Hematopoietic multipotent progenitor cell (in vitro differentiated cells): ENCODE measurements at regions not wholly inside any gene's neighbourhood (a gene's known extent, or its start where the extent isn't known, plus 50 kb on each side); places are given as distances from the start of the nearest gene placed in this dataset.
A peak's percentile ranks its signal among the peaks of the same experiment; 100 is the strongest.

ENCODE experiments used
- DNase-seq, 3 donors: peaks; one replicate each; pipeline ENCODE4 v3.0.0-alpha.2; 2011 to 2015; ENCODE audit warnings: low read depth in 2 of 3, low spot score in 2 of 3

GRCh38 chr2:228658998-228659397 is 477.5 kb upstream of the SPHKAP start:
- no peak for DNase-seq

GRCh38 chr2:228657807-228658402 is 476.4 kb upstream of the SPHKAP start:
- DNase-seq, result peak in 2 of 3 donors; percentile 5 to 44

DNA sequence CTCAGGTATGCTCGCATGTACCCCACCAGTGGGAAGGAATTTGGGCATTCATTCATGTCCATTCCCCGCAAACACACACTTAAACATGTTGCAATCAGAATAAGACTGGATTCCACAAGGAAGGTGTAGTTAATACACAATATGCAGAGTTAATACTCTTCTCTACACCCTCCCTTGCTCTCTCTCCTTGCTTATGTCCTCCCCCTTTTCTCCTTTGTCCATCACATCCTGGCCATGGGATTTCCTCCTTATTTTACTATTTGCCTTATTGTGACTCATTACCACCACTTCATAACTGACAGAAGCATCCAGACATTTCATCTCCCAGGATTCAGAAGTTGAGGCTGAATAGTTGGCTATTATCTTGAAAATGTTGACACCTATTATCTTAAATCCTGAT is 473.8 kb upstream of the SPHKAP start:
- DNase-seq, result no peak

DNA sequence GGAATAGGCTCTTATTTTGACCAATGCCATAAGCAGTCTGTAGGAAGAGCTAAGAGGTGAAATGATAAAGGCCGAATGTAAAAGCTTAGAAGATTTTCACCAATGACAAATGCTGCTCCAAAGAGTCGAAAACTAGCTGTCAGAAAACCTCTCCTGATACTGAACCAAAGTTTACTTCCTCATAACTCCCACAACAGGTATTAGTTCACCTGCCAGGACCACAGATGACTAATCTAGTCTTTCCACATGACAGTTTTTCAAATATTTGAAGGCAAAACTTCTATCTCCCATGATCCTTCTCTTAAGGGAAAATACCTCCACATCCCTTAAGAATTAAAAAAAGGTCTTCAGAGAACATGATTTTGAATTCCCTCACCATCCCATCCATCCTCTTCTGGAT is 473.2 kb upstream of the SPHKAP start:
- no peak for DNase-seq

- DNase-seq, result no peak
Measured at GRCh38 chr2:228653884-228654283, 472.4 kb upstream of the SPHKAP start.

DNA sequence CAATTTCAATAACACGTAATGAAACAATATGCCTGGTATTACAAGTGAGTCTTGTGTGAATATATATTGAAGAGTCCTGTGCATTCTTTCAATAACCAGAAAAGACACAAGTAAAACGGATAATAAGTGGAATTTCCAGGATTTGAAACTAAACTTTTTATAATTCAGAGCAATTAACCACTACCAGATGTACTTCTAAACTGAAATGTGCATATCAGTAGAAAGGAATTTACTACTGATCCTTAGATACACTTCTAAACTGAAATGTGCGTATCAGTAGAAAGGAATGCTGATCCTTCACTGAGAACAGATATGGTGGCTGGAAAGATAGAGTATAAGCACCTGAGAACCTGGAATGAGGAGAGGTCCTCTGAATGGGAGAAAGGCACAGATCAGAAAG is 470.9 kb upstream of the SPHKAP start:
- no peak for DNase-seq

- no peak for DNase-seq
Measured at GRCh38 chr2:228649876-228650275, 468.4 kb upstream of the SPHKAP start.

DNA sequence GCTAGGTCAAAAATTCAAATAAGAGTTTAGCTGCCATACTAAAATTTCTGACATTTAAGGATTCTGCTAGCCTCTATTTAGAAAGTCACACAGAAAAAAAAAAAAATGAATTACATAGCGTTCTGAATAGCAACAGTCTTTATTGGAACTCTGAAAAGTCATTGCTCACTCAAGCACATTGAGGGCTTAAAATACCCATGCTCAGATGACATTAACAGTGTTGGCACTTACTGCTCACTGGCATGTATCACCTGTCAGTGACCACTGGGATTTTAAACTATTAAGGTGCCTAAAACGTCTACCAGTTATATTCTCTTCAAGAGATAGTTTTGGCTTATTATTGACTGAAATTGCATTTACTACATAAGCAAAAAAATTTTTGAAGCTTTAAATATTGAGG is 468.0 kb upstream of the SPHKAP start:
- no peak for DNase-seq

DNA sequence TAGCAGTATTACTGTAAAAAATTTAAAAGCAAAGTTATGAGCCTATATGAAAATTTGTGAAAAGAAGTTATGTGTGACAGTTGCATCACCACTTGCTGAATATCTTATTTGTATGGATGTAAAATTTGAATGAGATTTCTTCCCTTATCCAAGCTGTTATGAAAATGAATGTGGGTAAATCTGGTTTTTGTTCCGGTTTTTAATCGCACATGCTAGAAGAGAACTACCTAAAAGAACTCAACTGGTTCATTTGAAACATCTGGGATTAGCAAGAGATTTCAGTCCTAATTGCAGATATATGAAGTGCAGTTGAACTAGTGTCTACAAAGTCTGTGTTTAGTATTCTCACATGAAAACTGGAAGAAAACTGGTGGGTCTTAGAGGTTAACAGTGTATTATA is 467.1 kb upstream of the SPHKAP start:
- DNase-seq, result no peak

DNA sequence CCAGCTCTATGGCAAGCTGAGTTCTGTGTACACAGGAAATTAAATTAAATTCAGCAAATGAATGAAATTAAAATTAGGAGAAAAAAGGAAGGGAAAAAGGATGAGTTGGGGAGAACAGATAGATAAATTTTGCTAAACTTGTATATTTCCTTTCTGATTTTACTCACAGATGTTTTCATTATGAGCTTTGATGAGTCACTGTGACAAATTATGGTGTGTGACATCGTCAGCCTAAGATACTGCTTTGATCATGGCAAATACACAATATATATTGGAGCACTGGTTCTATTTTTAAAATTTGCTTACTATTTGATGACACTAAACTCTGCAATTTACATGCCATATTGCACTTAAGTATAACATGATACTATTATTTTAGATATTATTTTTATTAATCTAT is 464.6 kb upstream of the SPHKAP start:
- no peak for DNase-seq

GRCh38 chr2:228644199-228644598 is 462.7 kb upstream of the SPHKAP start:
- no peak for DNase-seq

- no peak for DNase-seq
Measured at GRCh38 chr2:228642861-228643260, 461.4 kb upstream of the SPHKAP start.

- DNase-seq, result no peak
Measured at GRCh38 chr2:228630786-228631185, 449.3 kb upstream of the SPHKAP start.

- DNase-seq, result no peak
Measured at GRCh38 chr2:228629251-228629650, 447.8 kb upstream of the SPHKAP start.

- DNase-seq, result no peak
Measured at GRCh38 chr2:228628682-228629081, 447.2 kb upstream of the SPHKAP start.

DNA sequence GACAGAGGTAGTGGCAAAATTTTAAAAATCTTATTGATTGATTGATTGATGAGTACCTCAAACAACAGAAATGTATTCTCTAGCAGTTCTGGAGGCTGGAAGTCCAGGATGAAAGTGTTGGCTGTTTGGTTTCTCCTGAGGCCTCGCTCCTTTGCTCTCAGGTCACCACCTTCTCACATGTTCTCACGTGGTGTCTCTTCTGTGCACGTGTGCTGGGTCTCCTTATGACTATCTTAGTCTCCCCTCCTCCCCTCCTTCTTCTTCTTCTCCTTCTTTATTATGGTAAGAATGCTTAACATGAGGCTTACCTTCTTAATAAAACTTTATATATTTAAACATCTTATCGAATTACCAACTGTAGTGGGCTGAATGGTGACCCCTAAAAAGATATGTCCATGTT is 446.0 kb upstream of the SPHKAP start:
- no peak for DNase-seq

- DNase-seq, result no peak
Measured at GRCh38 chr2:228625481-228625880, 444.0 kb upstream of the SPHKAP start.

DNA sequence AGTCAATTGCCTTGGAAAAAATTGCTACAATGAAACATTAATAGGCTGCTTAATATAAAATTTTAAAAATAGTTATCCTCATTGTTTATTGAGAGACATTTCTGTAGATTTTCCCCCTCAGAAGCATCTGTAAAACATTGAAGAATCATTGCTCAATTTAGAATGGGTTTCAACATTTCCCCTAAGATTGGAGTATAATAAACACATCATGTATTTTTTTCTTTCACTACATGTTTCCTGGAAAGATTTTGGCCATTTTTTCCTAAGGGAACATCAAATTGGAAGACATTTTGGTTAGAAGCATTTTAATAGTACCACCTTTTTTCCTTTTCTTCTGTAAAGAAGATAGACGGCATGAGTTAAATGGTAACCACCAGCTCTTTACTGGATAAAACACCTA is 443.2 kb upstream of the SPHKAP start:
- DNase-seq, result no peak

DNA sequence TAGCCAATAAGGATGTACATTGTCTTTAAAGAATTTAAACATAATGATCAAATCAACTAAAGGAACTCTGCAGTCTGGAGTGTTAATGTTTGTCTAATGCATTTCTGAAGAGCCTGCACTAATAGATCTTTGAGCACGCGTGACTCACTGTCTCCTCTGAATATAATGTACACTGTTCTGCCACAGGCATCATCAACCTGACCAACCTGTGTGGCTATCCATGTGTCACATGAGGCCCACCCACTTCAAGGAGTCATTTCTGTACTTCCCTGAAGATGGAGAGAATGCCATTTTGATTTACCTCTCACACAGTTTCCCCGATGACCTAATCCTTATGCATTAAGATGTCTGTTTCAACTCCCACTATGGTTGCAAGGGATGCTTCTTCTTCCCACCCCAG is 434.0 kb upstream of the SPHKAP start:
- DNase-seq, result no peak

GRCh38 chr2:228614741-228615140 is 433.3 kb upstream of the SPHKAP start:
- no peak for DNase-seq

- DNase-seq, result no peak
Measured at GRCh38 chr2:228613133-228613850, 431.8 kb upstream of the SPHKAP start.

GRCh38 chr2:228611171-228611570 is 429.7 kb upstream of the SPHKAP start:
- DNase-seq, result no peak

DNA sequence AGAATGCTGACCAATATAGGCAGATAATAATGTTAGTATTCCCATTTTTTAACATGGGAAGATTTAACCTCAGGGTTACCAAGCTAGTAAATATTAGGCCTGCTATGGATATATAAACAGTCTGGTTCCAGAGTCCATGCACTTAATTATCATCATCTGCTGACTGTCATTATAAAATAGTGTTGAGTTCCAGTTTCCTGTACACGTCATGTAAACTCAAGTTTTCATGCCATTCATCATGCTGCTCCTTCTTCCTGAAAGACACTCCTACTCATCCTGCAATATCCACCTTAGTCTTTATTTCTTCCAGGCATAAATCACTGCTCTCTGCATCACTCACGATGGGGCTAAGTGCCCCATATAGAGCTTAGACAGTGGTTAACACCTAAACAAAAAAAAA is 420.8 kb upstream of the SPHKAP start:
- no peak for DNase-seq
